Loucy (cell line): ENCODE measurements at regions not wholly inside any gene's neighbourhood (a gene's known extent, or its start where the extent isn't known, plus 50 kb on each side); places are given as distances from the start of the nearest gene placed in this dataset.

Source experiments
- H2AFZ ChIP-seq: fragments of 200-600 bp; sonication (generic); 2 replicates; pipeline ENCODE4 v1.6.0; 2016; ENCODE audit warnings: antibody characterized with exemption, mild to moderate bottlenecking, low read length, moderate library complexity
- H3F3A ChIP-seq: fragments of 200-600 bp; 2 replicates; pipeline ENCODE4 v1.6.0; 2016; ENCODE audit warnings: antibody characterized with exemption, low read depth, mild to moderate bottlenecking
- H3K27me3 ChIP-seq: fragments of 200-600 bp; sonication (generic); 2 replicates; pipeline ENCODE4 v1.6.1; 2014; ENCODE audit warnings: low read length, mild to moderate bottlenecking; ENCODE audit not compliant: insufficient read depth, poor library complexity, severe bottlenecking
- H3K36me3 ChIP-seq: fragments of 200-600 bp; sonication (generic); 2 replicates; pipeline ENCODE4 v1.6.1; 2016; ENCODE audit warnings: low read length; ENCODE audit not compliant: insufficient read depth
- H3K4me1 ChIP-seq: fragments of 200-600 bp; sonication (generic); 2 replicates; pipeline ENCODE4 v1.5.1; 2014; ENCODE audit warnings: low read length, mild to moderate bottlenecking; ENCODE audit not compliant: insufficient read depth, poor library complexity, severe bottlenecking
- H3K4me2 ChIP-seq: fragments of 200-600 bp; sonication (generic); 2 replicates; pipeline ENCODE4 v1.6.0; 2014; ENCODE audit warnings: antibody characterized with exemption, low read length, low read depth, mild to moderate bottlenecking; ENCODE audit not compliant: poor library complexity, severe bottlenecking
- H3K4me3 ChIP-seq: fragments of 200-600 bp; sonication (generic); 2 replicates; pipeline ENCODE4 v1.5.1; 2014; ENCODE audit warnings: low read length, mild to moderate bottlenecking, mixed read lengths; ENCODE audit not compliant: poor library complexity, severe bottlenecking
- H3K79me2 ChIP-seq: fragments of 200-600 bp; sonication (generic); 2 replicates; pipeline ENCODE4 v1.6.1; 2014; ENCODE audit warnings: low read length; ENCODE audit not compliant: insufficient read depth
- H3K9ac ChIP-seq: fragments of 200-600 bp; sonication (generic); 2 replicates; pipeline ENCODE4 v1.6.0; 2014; ENCODE audit warnings: mild to moderate bottlenecking, low read depth, low read length, moderate library complexity; ENCODE audit not compliant: poor library complexity, severe bottlenecking
- H3K9me2 ChIP-seq: fragments of 200-600 bp; sonication (generic); replicated peaks from 2 replicates; pipeline ENCODE4 v1.6.1; 2016; ENCODE audit warnings: low read depth, low read length, mixed read lengths
- H3K9me3 ChIP-seq: fragments of 200-600 bp; sonication (generic); 2 replicates; pipeline ENCODE4 v1.6.1; 2014; ENCODE audit warnings: mild to moderate bottlenecking, antibody characterized with exemption, low read length, low read depth; ENCODE audit not compliant: insufficient read depth
- H4K20me1 ChIP-seq: fragments of 200-600 bp; sonication (generic); 2 replicates; pipeline ENCODE4 v1.6.0; 2014; ENCODE audit warnings: antibody characterized with exemption, low read length, mild to moderate bottlenecking; ENCODE audit not compliant: insufficient read depth, poor library complexity, severe bottlenecking
- CTCF ChIP-seq: fragments of 200-600 bp; sonication (generic); conservative IDR thresholded peaks from 2 replicates; pipeline ENCODE4 v1.5.1; 2014; ENCODE audit warnings: mild to moderate bottlenecking, antibody characterized with exemption, low read length
- EZH2phosphoT487 ChIP-seq: fragments of 200-600 bp; IDR thresholded peaks from 2 replicates; pipeline ENCODE4 v1.6.1; 2018; ENCODE audit warnings: antibody characterized with exemption, mild to moderate bottlenecking, moderate library complexity, borderline replicate concordance

GRCh38 chr6:169112483-169113320 lies 140.9 kb downstream of the THBS2 start:
- Histone ChIP-seq H3K4me2 (no peak overlapping the region), H3F3A (no peaks in the 10 kb centered on the region), H3K27me3 (no peaks in the 10 kb centered on the region), H4K20me1 (no peaks in the 10 kb centered on the region), H3K36me3 (no peaks in the 10 kb centered on the region), H3K4me1 (no peaks in the 10 kb centered on the region), H2AFZ (no peak overlapping the region), H3K4me3 (no peak overlapping the region), H3K9me3 (peaks cover 22% of the 10 kb centered on the region; the same call in 1 of the 2 replicates), H3K79me2 (no peaks in the 10 kb centered on the region), H3K9me2 (no peaks in the 10 kb centered on the region), H3K9ac (no peak overlapping the region)
- no peak for TF ChIP-seq CTCF

- no peak overlapping the region for H3K4me3 ChIP-seq
- no peaks in the 10 kb centered on the region for H4K20me1 ChIP-seq
- no peaks in the 10 kb centered on the region for H3F3A ChIP-seq
- peaks cover 21% of the 10 kb centered on the region; the same call in 1 of the 2 replicates for H3K9me3 ChIP-seq
- no peaks in the 10 kb centered on the region for H3K27me3 ChIP-seq
- H3K4me1 ChIP-seq = no peaks in the 10 kb centered on the region
- no peaks in the 10 kb centered on the region for H3K79me2 ChIP-seq
- no peaks in the 10 kb centered on the region for H3K36me3 ChIP-seq
- no peak overlapping the region for H3K9ac ChIP-seq
- no peak overlapping the region for H3K4me2 ChIP-seq
- TF ChIP-seq EZH2phosphoT487 = no peak
- TF ChIP-seq CTCF = no peak
- H2AFZ ChIP-seq = no peak overlapping the region
- no peaks in the 10 kb centered on the region for H3K9me2 ChIP-seq
These were observed 142.4 kb downstream of the THBS2 start for GRCh38 chr6:169111203-169111602.

GRCh38 chr6:169109411-169110220 lies 144.0 kb downstream of the THBS2 start:
- H3K9me2 ChIP-seq = no peaks in the 10 kb centered on the region
- no peak overlapping the region for H3K9ac ChIP-seq
- H3K9me3 ChIP-seq = peaks cover 21% of the 10 kb centered on the region; the same call in 1 of the 2 replicates
- H3K4me1 ChIP-seq = no peaks in the 10 kb centered on the region
- no peak overlapping the region for H3K4me2 ChIP-seq
- H3F3A ChIP-seq = no peaks in the 10 kb centered on the region
- no peaks in the 10 kb centered on the region for H3K27me3 ChIP-seq
- no peaks in the 10 kb centered on the region for H3K36me3 ChIP-seq
- H4K20me1 ChIP-seq = no peaks in the 10 kb centered on the region
- H3K79me2 ChIP-seq = no peaks in the 10 kb centered on the region
- TF ChIP-seq CTCF (no peak), EZH2phosphoT487 (no peak)
- H3K4me3 ChIP-seq = no peak overlapping the region
- no peak overlapping the region for H2AFZ ChIP-seq
